Epidermal melanocyte (primary cell): ENCODE measurements at regions not wholly inside any gene's neighbourhood (a gene's known extent, or its start where the extent isn't known, plus 50 kb on each side); places are given as distances from the start of the nearest gene placed in this dataset.
"Not testable (repeated sequence)": the region's sequence is repeated elsewhere in the genome, so short reads cannot be mapped to it uniquely, and the experiment has no call there.

Source experiments
- DNase-seq: peaks from one replicate; pipeline ENCODE4 v3.0.0; 2011; ENCODE audit warnings: low spot score; ENCODE audit not compliant: insufficient read length

DNA sequence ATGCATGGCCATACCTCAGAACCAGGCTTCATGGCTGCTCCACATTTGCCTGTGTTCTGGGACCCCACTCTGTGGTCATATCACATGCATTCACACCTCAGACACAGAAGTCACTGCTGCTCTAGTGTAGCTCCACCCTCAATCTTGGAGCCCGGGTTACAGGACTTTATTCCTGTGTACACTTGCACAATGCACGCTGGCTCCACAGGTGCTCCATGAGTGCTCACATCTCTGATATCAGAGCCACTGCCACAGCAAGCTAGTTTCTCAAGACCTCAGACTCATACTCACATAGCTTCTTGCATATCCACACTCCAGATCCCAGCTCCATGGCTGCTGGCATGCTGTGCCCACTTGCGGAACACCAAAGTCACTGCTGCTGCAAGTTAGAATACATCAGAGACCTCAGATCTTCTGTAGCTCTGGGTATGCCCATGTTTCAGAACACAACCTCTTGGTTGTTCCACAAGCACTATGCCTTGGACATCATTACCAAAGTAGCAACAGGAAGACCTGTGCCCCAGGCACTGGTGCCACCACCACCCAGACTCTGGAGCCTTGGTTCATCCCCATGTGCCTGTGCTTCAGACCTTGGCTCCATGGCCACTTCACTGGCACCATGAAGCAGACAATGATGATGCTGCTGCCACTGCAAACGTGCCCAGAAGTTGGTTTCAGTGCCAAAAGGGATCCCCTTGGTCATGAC lies 269.5 kb upstream of the PCDH20 start:
- DNase-seq, result no peak

DNA sequence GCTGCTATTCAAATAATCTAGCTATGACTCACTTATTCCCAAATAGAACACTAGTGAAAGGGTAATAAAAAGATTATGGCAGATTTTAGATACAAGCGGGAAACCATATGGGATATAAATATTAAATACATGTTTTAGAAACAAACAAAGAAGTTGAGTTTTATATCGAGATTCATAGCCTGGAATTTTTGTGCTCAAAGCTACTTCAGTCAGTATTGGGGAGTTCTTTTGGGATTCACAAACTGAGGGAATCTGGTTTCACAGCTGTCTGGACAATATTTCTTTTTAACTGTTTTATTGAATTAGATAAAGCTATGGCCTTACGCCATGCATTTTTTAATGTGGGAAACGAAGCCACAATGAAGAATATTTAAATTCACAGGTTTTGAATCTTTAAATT lies 257.1 kb upstream of the PCDH20 start:
- no peak for DNase-seq

- no peak for DNase-seq
These were observed 254.9 kb upstream of the PCDH20 start for GRCh38 chr13:61670384-61671161.

GRCh38 chr13:61664801-61665705 lies 249.4 kb upstream of the PCDH20 start:
- no peak for DNase-seq

DNA sequence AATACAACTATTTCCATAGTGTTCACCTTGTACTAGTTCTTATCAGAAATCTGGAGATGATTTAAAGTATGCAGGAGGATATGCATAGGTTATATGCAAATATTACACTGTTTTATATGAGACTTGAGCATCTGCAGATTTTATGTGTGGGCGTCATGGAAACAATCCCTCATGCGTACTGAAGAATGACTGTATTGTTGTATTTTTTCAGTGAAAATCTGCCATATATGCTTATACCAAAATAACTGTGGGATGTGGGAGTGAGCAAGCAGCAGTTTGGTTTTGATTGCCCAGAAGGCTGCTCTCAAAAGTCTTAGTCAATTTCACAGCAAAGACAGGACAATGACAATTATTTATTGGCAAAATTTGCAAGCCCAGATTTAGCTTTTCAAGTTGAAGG lies 238.8 kb upstream of the PCDH20 start:
- DNase-seq, result no peak

DNA sequence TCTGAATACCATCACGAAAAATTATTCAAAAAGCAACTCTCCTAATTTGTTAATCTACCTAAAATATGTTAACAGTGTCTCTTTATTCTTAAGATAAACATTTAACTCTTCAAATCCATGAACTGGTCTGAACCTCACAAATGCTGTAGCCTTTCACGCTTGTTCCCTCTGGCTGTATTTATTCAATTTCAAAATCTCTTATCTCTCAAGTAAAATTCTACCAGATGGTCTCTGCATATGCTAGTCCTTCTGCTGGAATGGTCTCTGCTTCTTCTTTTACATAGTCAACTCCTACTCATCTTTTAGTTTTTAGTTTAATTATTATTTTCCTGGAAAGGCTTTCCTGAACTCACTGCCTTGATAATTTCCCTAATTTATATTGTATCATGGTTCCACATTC lies 232.9 kb upstream of the PCDH20 start:
- DNase-seq, result no peak

DNA sequence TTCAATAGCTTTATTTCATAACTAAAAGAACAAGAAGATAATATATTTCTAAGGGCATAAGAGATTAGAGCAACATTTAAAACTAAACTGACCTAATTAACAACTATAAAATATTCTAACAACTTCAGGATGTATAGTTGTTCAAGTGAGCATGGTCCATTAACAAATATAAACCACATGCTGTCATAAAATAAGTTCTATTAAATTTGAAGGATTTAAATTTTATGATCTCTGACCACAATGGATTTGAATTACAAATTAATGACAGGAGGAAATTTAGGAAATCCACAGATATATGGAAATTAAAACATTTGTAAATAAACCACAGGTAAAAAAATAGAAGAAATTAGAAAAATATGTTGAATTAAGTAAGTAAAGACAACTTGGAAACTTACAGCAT lies 196.5 kb upstream of the PCDH20 start:
- DNase-seq, result no peak

DNA sequence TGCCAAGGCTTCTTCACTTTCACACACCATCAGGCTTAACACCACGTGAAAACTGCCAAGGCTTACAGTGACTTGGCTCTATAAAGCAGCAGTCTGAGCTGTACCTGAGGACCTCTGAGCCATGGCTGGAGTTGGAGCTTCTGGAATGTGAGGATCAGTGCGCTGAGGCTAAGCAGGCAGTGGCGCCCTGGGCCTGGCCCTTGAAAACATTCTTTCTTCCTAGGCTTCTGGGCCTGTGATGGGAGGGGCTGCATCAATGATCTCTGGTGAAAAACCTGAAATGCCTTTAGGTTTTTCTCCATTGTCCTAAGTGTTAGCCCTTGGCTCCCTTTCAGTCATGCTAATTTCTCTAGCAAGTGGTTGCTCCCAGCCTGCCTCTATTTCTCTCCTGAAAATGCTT lies 192.5 kb upstream of the PCDH20 start:
- DNase-seq, result no peak

- DNase-seq, result no peak
These were observed 184.8 kb upstream of the PCDH20 start for GRCh38 chr13:61600360-61601033.

GRCh38 chr13:61592489-61592888 lies 176.8 kb upstream of the PCDH20 start:
- DNase-seq, result no peak

DNA sequence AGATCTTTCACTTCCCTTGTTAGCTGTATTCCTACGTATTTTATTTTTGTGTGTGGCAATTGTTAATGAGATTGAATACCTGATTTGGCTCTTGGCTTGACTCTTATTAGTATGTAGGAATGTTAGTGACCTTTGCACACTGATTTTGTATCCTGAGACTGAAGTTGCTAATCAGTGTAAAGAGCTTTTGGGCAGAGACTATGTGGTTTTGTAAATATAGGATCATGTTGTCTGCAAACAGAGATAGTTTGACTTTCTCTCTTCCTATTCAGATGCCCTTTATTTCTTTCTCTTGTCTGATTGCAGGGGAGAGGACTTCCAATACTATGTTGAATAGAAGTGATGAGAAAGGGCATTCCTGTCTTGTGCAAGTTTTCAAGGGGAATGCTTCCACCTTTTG lies 160.3 kb upstream of the PCDH20 start:
- no peak for DNase-seq

DNA sequence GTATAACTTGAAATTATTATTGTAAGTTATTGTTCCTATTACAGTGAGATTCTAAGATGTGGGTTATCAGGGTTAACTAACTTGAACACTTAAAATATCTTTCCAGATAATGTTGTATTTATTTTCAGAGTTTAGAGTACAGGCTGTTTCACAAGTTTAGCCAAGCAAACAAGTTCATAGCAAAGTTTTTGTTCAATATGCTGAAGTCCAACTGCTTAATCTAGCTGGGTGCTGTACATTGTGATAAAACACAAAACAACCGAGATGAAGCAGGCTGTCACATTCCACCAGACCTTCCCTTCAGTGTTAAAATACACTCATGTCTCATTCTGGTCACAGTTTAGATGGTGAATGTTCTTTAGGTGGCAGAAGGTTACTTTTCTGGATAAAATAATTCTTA lies 148.0 kb upstream of the PCDH20 start:
- DNase-seq, result no peak

DNA sequence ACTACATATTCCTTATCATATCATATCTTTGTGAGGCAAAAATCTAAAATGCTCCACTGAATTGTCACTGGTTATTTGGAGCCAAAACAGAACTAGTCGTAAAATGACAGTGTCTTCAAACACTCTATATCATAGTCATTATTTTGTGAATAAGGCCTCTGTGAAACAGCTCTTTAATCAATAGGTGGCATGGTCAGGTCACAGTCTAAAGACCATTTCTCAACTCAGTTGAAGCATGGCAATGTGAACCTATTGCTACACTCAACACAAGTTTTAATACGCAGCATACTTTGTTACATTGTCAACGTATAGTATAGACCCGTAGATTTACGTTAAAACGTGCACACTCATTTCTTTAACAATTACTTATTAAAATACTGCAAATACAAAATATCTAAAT lies 131.3 kb upstream of the PCDH20 start:
- DNase-seq, result no peak

GRCh38 chr13:61546413-61546812 lies 130.8 kb upstream of the PCDH20 start:
- no peak for DNase-seq

GRCh38 chr13:61536433-61536832 lies 120.8 kb upstream of the PCDH20 start:
- DNase-seq, result no peak

- no peak for DNase-seq
These were observed 115.9 kb upstream of the PCDH20 start for GRCh38 chr13:61531383-61532065.

DNA sequence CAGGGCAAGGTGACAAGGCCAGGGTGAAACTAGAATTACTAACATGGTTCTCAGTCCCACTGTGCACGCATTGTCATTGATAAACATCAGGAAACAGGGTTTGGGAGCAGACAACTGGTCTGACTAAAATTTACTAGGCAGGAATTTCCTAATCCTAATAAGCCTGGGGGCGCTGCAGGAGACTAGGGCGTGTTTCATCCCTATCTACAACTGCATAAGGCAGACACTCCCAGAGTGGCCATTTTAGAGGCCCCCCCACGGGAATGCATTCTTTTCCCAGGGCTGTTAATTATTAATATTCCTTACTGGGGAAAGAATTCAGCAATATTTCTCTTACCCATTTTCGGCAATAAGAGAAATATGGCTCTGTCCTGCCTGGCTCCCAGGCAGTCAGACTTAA lies 103.6 kb upstream of the PCDH20 start:
- not testable (repeated sequence) for DNase-seq

DNA sequence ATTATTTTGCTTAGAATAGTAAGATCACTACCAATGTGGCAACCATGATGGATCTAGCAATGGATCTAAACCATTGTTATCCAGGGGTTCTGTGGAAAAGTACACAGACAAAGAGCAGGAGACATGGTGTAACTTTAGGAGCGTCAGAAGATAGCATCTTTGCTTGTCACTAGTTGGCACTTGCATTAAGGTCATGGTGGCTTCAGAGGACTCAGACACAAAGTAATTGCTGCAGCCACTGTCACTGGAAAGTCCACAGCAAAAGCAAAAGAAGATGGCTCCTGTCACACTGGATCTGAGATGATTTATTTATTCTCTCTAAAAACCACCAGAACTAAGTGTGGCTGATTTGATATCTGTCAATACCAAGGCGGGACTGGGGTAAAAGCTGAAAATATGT lies 93.3 kb upstream of the PCDH20 start:
- DNase-seq, result no peak

DNA sequence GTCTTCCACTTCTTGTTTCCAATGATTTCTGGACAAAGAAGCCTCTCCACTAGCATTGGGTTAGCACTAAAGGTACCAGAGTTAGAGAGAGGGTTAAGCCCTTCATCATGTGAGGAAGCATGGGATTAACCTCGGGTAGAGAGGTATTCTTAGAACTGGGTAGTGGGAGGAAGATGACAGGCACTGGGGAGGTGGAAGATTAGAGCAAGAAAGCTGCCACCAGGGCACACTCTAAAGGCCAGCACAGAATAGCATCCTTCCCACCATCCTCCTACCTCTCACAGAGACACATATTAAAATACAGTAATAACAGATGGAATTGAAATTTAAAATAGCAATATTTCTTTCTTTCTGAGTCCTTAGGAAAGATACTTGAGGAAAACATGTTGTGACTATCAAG lies 84.5 kb upstream of the PCDH20 start:
- DNase-seq, result no peak

- no peak for DNase-seq
These were observed 80.0 kb upstream of the PCDH20 start for GRCh38 chr13:61495648-61496047.

DNA sequence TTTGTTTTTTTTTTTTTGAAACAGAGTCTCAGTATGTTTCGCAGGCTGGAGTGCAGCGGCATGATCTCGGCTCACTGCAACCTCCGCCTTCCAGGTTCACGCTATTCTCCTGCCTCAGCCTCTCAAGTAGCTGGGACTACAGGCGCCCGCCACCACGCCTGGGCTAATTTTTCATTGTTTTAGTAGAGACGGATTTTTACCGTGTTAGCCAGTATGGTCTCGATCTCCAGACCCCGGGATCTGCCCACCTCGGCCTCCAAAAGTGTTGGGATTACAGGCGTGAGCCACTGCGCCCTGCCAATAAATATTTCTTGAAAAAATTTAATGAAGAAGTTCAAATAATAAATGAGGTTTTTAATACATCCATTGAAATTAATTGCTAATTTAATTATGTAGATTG lies 77.9 kb upstream of the PCDH20 start:
- DNase-seq, result not testable (repeated sequence)
